Dedifferentiated amniotic fluid mesenchymal stem cell (primary cell): ENCODE measurements at regions not wholly inside any gene's neighbourhood (a gene's known extent, or its start where the extent isn't known, plus 50 kb on each side); places are given as distances from the start of the nearest gene placed in this dataset.

Source experiments
- DNase-seq: peaks from one replicate; pipeline ENCODE4 v3.0.0-alpha.2; 2016; ENCODE audit errors: extremely low spot score

DNA sequence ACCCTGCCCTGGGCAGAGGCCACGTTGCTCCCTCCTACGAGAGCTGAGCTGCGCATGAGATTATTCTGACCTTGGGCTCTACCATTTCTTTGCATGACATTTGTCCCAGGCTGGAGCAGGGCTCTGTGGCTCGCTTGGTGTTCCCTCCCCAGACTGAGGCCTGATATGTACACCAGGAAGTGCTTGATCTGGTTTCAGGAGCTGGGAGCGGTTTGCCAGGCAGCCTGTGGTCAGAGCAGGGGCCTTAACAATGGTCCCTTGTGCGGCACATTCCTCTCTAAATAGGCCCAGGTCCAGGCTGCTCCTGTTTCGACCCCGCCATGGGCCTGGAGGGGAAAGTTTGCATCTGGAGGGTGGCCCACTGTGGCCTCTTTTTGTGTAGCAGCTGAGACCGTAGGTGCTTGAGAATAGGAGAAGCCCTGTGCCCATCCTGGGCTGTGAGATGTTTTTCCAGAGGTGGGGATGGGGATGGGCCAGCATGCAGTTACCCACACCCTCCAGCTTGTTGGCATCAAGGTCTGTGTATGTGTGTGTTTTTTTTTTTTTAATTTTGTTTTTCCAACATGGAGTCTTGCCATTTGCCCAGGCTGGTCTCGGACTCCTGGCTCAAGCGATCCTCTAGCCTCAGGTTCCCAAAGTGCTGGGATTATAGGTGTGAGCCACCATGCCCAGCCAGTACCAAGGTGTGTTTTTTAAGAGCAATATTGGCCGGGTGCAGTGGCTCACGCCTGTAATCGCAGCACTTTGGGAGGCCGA, 253.9 kb downstream of the SEC14L1 start:
- DNase-seq, result no peak

DNA sequence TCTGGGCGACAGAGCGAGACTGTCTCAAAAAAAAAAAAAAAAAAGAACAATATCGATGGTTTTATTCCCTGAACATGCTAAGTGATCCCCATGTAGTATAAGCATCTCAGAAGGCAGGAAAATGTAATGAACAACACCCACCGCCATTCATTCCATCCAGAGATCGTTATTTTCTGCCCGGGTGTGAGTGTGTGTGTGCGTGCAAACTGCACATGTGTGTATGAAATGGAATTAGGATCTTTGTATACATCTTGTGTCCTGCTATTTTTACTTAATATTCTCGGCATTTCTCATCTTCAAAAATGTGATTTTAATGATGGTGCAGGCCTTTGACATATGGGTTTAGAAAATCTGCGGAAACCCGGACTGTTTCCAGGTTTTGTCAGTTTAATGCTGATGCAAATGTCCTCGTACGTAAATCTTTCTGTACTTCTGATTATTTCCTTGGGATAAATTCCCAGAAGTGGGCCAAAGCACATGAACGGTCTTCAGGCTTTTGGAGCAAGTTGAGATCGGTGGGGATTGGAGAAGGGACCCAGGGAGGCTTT, 254.8 kb downstream of the SEC14L1 start:
- no peak for DNase-seq

DNA sequence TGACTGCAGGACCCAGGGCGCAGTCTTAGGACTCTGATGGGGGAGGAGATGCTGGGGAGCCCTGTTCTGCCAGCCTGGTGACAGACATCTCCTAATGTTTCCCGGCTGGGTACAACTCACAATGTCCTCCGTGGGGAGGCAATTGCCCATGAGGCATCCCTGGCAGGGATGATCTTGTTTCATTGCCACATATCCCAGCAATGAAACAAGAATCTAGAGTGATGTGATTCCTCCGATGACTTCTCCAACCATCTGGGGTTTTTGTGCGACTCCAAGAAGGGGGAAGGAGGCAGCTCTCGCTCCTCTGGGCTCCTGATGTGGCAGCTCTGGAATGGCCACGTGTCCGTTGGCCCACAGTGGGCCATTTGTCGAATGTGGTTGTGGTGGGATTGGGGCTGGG, 255.8 kb downstream of the SEC14L1 start:
- DNase-seq, result no peak

DNA sequence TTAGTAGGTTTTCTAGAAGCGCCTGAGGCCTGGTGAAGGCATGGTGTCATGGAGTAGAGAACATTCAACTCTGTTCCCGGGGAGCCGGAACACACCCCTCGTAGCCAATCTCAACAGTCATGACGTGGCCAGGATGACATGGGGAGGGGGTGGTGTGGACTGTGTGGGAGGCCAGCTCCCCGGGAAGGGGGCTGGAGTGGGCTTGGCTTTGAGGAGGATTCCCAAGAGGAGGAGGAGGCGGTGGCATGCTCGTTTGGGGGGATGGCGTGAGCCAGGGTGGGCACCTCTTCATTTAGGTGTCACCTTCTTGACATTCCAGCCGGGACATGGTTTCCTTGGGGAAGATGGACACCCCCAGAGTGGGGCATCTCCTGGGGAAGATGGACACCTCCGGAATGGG, 257.5 kb downstream of the SEC14L1 start:
- DNase-seq, result no peak

DNA sequence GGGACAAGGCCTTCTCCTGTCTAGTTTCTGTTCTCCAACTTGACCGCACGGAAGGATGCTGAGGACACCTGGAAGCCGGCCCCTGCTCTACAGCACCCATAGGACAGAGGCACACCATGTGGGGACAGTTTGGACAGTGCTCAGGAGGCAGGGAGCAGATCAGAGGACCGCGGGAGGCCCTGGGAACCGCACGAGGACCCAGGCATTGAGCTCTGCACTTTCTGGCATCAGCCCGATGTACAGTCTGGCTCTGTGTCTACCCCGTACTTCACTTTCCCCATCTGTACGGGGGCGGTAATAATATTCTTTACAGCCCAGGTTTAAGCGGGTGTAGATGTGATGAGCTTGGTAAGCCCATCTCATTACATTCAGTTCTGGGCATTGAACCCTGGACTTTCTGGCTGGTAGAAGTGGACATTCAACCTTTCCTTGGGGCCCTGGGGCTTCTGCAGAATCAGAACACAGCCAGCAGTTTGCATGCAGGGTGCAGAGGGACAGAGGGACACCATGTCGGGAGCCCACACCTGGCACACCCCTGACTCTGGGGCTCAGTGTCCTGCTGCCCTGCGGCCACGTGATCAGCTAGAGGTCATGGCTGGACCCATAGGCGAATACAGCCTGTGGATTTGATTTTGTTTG, 258.7 kb downstream of the SEC14L1 start:
- no peak for DNase-seq

DNA sequence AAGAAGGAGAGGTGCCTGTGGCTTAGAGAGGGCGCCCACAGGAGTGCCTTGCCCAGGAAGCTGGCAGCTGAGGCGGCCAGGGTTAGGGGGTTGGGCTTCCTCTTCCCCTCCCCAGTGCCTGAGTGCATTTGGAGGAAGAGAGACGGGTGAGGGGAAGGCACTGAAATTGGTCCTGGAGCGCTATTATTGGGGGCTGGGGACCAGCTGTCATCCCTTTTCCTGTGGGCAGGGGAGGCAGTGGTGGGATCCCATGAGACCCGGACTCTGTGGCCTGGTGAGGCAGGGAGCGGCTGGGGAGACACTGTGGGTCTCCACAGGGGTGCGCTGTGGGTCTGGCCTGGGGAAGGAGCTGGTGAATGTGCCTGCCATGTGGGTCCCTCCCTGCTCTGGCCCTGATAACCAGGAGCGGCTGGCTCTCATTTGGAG, 259.7 kb downstream of the SEC14L1 start:
- no peak for DNase-seq

DNA sequence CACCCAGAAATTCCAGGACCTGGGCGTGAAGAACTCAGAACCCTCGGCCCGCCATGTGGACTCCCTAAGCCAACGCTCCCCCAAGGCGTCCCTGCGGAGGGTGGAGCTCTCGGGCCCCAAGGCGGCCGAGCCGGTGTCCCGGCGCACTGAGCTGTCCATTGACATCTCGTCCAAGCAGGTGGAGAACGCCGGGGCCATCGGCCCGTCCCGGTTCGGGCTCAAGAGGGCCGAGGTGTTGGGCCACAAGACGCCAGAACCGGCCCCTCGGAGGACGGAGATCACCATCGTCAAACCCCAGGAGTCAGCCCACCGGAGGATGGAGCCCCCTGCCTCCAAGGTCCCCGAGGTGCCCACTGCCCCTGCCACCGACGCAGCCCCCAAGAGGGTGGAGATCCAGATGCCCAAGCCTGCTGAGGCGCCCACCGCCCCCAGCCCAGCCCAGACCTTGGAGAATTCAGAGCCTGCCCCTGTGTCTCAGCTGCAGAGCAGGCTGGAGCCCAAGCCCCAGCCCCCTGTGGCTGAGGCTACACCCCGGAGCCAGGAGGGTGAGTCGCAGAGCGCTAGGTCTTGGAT, 261.5 kb downstream of the SEC14L1 start:
- no peak for DNase-seq

DNA sequence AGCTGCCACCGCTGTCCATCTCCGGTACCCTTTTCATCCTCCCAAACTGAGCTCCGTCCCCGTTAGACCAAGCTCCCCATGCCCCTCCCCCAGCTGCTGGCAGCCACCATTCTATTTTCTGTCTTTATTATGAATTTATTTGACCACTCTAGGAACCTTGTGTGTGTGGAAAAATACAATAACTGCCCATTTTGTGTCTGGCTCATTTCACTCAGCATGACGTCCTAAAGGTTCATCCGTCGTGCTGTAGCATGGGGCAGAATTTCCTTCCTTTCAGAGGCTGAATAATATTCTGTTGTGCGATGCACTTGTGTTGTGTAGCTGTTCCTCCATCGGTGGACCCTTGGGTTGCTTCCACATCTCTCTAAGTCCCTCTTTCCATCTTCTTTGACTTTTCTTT, 263.1 kb downstream of the SEC14L1 start:
- no peak for DNase-seq

DNA sequence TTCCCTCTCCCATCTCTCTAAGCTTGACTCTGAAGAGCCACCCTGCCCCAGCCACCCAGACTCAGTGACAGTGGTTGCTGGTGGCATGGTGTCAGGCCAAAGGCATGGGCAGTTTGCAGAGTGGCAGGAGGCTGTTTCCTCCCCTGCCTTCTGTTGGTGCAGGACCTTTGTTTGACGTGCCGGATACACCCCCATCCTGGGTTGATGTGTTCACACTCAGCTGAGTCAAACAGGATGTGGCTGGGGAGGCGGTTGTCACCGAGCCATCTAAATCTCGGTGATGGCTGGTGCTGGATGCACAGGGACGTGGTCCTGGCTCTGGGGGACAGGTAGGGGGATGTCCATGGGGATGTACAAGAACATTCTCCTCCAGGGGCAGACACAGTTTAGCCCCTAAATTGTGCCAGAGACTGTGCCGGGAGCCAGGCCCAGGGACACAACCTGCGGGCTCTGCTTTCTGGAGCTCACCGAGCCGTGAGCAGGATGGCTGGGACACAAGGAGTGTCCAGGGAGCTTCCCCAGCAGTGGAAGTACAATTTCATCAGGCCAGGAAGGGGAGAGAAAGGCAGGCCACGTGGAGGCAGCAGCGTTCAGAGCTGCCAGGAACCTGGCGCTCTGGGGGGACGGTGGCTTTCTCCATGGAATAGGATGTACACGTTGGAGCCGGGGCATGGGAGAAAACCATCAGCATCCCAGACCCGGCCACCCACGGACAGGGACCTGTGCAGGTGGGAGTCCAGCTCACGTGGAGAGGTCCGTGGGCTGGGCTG, 264.2 kb downstream of the SEC14L1 start:
- no peak for DNase-seq

DNA sequence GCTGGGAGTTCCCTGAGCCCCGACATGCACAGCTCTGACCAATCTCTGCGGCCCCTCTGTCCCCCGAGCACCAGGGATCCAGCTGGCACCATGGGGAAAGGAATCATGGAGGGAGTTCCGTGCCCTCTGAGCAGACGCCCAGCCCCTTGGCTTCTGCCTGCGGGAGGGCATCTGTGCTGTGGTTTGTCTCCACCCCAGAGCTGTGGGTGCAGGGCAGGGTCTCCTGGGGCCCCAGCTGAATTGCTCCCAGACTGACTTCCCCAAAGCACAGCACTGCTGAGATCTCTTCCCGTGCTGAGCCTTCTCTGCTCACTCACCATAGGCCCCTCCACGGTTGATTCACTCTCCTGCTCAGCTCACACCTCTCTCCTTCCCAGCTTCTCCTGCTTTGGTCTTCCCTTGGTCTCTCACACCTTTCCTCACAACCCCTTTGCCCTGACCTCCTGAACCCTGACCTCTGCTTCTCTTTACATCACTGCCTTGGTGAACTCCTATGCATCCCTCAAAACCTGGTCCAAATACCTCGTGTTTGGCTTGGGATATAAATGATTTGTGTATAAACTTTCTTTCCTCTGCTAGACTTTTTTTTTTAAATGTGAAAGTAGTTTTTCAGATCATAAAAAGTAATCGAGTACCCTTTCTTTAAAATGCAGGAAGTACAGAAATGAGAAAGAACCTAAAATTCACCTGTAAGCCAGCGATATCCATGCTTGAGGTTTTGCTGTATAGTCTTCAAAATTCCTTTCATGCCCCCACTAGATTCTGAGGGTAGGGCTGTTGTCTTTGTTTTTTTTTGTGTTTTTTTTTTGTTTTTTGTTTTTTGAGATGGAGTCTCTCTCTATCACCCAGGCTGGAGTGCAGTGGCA, 265.3 kb downstream of the SEC14L1 start:
- DNase-seq, result no peak

DNA sequence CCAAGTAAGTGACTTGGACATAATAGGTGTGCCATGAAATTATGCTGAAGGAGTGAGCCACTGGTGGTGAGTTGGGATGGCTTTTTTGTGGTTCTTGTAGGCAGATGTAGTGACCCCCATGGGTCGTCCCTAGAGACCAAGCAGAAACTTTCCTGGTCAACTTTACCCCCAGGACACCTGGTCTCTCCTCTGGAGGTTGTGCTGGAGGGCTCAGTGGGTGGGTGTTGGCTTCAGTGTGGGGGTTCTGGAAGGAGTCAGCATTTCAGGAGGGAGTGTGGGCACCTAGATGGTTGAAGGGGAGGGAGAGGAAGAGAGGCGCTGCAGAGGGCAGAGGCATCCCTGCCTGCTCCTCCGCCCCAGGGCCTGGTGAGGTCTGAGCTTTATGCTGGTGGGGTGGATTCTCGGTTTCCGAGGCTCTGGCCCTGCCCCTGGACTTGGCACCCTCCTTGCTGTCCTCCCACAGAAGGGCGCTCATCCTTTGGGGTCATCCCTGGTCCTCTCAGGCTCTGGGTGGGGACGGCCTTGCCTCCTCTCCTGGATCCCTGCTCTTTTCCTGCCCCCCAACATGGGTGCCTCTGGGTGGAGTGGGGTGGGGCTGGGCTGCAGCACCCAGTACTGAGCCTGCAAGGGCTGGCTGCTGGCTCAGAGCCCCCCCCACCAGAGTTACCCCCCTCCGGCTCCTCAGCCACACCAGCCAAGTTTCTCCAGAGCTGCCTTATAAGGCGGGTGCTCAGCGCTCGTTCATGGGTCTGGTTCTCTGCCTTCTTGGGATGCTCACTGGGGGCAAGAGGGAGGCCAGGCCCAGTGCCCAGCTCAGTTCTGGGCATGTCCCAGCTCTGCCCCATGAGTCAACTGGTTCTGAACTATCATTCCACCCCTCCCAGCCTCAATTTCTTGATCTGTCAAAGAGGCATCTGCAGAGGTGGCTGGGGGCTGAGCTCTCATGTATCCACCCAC, 266.8 kb downstream of the SEC14L1 start:
- no peak for DNase-seq

DNA sequence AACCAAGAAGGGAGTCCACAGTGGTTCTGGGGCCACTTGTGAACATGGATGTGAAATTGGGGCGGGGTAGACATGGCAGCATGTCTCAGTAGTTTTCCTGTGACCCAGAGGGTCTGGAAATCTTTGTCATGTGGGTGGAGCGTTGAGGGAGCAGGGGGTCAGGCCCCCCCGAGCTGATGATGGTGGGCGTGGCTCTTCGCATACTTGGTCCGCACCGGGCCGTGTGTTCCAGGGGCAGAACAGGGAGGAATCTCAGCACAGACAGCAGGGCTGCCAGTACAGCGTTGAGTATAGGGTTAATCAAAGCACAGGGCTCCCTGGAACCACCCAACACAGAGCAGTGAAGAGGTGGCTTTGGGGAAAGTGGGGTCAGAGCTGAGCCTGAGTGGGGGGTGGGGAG, 267.5 kb downstream of the SEC14L1 start:
- no peak for DNase-seq

DNA sequence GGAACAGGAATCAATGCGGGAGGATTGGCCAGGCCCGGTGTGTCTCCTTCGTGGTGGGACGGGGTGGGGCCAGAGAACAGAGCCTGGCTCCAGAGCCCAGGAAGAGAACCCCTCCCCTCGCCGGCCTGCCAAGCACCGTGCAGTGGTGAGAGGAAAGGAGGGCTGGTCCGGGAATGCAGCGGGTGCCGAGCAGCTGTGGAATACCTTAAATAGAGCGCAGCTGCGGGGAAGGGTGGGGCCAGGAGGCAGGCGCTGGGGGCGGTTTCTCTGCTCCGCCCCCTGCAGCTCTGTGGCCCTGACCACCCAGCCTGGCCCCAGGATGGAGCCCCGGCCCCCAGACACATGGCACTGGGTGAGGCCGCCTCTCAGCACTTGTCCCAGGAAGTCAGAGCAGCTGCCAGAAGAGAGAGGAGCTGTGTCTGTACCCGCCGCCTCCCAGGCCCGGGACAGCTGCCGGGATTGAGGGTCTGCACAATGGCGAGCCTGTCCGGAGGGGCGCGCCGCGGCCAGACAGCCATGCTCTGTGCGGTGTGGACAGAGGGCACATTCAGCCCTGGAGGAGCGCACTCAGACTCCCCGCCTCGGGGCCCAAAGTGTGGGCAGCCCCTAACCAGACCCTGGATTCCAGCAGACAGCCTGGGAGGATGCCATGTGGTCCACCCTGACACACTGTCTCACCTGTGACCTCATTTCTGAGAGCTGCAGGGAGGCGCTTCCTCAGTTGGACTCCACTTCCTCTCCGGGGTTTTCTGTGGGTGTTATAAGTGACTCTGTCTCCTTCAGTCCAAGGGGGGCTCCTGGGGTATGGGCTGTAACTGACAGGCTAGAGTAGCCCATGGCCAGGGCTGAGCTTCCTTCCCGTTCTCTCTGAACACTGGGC, 268.8 kb downstream of the SEC14L1 start:
- peak; percentile 46 for DNase-seq

DNA sequence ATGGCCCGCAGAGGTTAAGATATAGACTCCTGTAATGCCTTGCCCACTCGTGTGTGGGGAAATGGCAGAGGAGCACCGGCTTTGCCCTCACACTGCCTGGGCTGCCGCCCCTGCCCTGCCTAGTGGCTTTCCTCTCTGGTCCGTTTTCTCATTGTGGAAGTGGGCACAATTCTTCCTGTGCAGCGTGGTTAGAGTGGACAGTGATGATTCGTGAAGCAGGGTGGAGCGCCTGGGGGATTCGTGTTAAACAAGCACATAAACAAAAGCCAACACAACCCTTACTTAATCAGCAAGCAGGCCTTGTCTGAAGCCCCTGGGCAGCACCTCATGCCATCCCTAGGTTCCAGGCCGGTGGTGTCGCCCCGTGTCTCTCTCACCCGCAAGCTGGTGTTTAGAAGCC, 269.7 kb downstream of the SEC14L1 start:
- DNase-seq, result no peak

DNA sequence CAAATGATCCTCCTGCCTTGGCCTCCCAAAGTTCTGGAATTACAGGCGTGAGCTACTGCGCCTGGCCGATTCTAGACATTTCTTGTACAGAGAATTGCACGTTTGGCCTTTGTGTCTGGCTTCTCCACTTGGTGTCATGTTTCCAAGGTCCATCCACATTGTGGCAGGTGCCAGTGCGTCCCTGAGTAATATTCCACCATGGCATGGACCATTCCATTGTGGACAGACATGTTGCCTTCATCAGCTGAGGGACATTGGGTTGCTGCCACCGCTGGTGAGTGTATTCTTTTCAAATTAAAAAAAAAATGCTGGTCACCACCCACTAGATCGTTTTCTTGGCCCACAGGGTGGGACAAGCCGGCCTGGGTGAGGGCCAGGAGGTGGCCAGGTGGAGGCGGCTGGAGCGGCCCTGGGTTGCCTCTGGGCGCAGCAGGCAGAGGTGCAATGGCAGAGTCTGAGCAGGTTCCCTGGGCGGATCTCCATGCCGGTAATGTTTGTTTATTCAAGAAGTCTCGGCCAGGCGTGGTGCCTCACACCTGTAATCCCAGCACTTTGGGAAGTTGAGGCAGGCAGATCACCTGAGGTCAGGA, 274.1 kb downstream of the SEC14L1 start:
- no peak for DNase-seq

DNA sequence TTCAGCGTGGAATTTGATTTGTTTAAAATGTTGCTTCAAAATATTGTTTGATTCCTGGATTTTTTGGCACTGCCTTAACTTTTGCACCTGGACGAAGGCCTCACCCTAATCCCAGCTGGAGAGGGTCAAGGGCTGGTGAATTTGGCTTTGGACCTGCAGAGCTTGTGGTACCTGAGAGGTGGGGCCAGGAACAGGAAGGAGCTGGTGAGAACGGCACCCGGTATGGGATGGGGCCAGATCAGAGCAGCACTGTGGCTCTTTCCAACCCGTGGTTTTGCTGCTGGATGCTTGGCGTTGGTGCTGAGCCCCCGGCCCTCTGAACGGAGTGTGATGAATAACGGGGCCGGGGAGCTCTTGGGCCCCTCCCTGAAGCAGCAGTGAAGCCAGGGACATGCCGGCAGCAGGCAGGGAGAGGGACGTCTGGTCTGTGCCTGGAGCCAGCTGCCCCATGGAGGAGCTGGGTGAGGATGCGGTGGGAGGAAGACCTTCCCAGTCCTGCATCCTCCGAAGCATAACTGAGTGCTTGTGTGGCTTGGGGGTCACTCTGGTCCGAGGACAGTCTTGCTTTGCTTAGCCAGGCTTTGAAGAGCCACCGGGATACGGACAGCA, 275.4 kb downstream of the SEC14L1 start:
- no peak for DNase-seq

DNA sequence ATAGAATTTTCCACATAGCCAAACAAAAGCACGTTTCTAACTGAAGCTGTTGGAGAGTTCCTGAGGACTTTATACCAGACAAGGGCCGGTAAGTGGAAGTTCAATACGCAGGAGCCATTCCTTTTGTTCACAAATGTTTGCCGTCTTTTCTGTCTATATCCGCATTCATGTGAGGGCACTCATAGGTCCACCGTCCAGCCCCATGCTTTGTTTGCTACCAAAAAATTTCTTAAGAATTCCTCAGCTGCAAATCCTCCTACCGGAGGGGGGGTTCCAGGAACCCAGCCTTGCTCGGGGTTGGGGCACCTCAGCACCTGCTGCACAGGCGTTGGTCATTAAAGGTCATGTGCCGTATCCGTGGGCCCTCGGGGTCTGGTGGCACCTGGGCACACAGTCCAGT, 276.8 kb downstream of the SEC14L1 start:
- no peak for DNase-seq

DNA sequence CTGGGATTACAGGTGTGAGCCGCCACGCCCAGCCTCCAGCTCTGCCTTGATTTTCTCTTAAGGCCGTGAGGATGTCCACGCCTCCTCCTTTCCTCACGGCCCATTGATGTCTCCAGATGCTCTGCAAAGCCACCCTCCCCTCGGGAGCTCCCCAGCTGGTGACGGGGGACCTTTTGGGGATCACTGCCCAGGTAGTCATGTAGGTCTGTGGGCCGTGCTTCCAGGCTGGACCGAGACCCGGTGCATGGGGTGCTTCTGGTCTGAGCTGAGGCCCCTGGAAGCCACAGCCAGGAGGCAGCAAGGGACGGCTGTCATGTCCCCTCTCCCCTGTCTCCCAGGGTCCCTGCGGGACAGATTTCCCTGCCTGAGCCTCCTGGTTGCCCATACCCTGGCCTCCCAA, 277.8 kb downstream of the SEC14L1 start:
- no peak for DNase-seq
